Forelimb muscle (tissue), 1 donor: ENCODE measurements at regions not wholly inside any gene's neighbourhood (a gene's known extent, or its start where the extent isn't known, plus 50 kb on each side); places are given as distances from the start of the nearest gene placed in this dataset.

Source experiments
- DNase-seq: peaks from one replicate; pipeline ENCODE4 v3.0.0-alpha.2; 2013; ENCODE audit warnings: low read depth

- no peak for DNase-seq
These were observed 265.2 kb upstream of the FAT3 start for GRCh38 chr11:91959411-91959810.

GRCh38 chr11:91956711-91957110 lies 267.9 kb upstream of the FAT3 start:
- DNase-seq: no peak

GRCh38 chr11:91955206-91955605 lies 269.4 kb upstream of the FAT3 start:
- DNase-seq: no peak

- no peak for DNase-seq
These were observed 272.6 kb upstream of the FAT3 start for GRCh38 chr11:91952056-91952455.

- DNase-seq: no peak
These were observed 277.3 kb upstream of the FAT3 start for GRCh38 chr11:91947215-91947820.

GRCh38 chr11:91946397-91946951 lies 278.1 kb upstream of the FAT3 start:
- no peak for DNase-seq

- no peak for DNase-seq
These were observed 289.5 kb upstream of the FAT3 start for GRCh38 chr11:91935120-91935519.

GRCh38 chr11:91932151-91932821 lies 292.3 kb upstream of the FAT3 start:
- DNase-seq: no peak

- DNase-seq: no peak
These were observed 297.2 kb upstream of the FAT3 start for GRCh38 chr11:91927448-91927847.

- no peak for DNase-seq
These were observed 297.7 kb upstream of the FAT3 start for GRCh38 chr11:91926965-91927364.

- DNase-seq: no peak
These were observed 301.8 kb upstream of the FAT3 start for GRCh38 chr11:91922846-91923245.

GRCh38 chr11:91921974-91922373 lies 302.6 kb upstream of the FAT3 start:
- DNase-seq: no peak

- DNase-seq: no peak
These were observed 311.2 kb upstream of the FAT3 start for GRCh38 chr11:91913407-91913806.

GRCh38 chr11:91912322-91912721 lies 312.3 kb upstream of the FAT3 start:
- DNase-seq: no peak

GRCh38 chr11:91906871-91907624 lies 317.6 kb upstream of the FAT3 start:
- DNase-seq: no peak

GRCh38 chr11:91904792-91905785 lies 319.5 kb upstream of the FAT3 start:
- no peak for DNase-seq

- DNase-seq: no peak
These were observed 322.3 kb upstream of the FAT3 start for GRCh38 chr11:91902312-91902711.

GRCh38 chr11:91880660-91881059 lies 344.0 kb upstream of the FAT3 start:
- DNase-seq: no peak

GRCh38 chr11:91876746-91877145 lies 347.9 kb upstream of the FAT3 start:
- DNase-seq: no peak

- no peak for DNase-seq
These were observed 352.4 kb upstream of the FAT3 start for GRCh38 chr11:91872243-91872642.

- no peak for DNase-seq
These were observed 352.8 kb upstream of the FAT3 start for GRCh38 chr11:91871791-91872190.
